ENCODE measurements at regions not wholly inside any gene's neighbourhood (a gene's known extent, or its start where the extent isn't known, plus 50 kb on each side); places are given as distances from the start of the nearest gene placed in this dataset.

DNA sequence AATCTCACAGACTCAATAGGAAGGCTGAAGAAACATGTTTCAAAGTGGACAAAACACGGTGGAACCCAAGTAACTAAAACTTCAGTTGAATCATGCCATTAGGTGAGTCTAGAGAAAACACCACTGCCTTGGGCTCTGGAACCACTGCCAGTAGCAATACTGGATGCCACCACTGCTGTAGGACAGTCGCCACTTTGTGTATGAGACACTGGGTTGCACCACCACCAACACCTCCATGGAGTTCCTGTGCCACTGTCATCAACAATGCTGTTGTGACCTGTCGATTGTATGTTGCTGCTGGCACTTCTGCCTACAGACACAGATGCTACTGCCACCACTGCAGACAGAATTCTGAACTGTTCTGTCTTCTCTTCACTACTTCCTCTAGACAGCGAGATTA lies 686.7 kb downstream of the METTL4 start:
- no peak for DNase-seq

DNA sequence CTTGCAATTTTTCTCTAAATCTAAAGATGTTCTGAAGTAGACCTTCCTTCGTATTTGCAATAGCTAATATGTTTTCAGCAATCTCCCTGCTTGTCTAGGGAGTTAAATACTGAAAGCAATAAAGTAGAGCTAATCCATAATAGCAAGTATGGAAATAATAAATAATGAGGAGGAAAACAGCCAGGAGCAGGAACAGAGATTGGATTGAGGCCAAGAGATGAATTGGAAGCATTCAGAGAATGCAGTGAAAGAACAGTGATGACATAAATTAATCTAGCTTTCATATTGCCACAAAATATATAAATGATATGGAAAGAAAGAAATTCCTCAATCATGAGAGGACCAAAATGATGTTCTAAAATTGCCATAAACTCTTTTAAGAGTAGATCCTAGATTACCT lies 679.7 kb downstream of the METTL4 start:
- no peak for DNase-seq

DNA sequence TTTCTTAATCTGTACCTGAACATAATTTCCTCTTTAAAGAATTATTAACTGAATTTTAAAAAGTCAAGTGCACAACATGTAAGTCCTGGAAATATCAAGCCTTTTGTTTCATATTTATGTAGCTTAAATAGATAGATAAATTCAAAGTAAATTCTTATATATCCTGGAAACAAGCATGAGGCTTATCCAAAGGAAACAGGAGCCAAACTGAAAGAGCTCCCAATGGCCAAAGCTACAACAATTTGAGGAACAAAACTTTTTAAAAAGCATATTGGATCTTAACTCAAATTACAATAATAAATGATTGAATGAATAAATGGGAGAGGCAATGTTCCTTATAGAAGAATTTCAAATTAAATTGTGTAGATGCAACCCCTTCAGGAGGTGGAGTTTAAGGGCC lies 679.1 kb downstream of the METTL4 start:
- no peak for DNase-seq

DNA sequence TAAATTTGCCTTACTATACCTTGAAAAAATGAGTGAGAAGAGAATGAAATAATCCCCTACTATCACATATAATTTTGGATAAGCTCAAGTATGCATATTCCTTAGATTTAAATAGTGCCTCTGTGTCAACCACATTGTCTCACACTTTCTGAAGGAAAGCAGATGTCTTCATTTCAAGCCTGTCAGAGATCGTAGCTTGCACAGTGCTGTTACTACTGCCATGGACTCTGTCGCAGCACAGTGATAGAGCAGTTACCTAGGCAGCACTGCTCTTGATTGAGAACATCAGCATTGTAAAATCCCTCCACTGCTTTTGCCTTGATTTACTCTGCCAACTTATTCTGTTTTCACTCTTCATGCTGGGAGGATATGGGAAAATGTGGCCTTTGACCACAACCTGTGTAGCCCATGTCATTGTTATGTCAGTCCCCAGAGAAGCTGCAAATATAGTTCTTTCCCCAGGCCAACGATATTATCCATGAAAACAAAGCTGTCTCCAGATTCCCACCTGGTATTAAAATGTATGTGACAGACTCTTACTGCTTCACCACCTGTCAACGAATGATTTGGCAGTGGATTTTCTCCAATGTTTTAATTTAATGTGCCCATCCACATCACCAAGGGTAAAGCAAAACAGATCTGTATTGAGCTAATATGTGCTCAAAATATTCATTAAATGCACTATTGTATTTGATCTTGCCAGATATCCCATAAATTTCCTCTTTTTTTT lies 675.7 kb downstream of the METTL4 start:
- DNase-seq, result no peak

DNA sequence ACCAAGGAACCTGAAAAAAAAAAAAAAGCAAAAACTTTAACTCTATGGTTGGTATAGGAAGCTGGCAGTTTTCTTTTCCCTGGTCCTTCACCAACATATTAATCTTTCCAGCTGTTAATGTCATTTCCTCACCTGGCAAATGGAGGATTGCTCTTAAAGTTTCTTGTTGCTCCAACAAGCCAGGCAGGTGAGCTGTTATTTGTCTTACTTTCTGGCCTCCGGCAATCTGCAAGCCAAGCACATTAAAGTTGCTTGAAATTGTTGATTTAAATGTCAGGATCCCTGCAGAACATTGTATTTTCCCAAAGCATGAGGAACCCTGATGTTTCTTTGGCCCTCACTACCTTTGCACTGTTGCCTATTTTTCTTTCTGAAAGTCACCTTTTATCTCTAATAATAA lies 664.9 kb downstream of the METTL4 start:
- no peak for DNase-seq

DNA sequence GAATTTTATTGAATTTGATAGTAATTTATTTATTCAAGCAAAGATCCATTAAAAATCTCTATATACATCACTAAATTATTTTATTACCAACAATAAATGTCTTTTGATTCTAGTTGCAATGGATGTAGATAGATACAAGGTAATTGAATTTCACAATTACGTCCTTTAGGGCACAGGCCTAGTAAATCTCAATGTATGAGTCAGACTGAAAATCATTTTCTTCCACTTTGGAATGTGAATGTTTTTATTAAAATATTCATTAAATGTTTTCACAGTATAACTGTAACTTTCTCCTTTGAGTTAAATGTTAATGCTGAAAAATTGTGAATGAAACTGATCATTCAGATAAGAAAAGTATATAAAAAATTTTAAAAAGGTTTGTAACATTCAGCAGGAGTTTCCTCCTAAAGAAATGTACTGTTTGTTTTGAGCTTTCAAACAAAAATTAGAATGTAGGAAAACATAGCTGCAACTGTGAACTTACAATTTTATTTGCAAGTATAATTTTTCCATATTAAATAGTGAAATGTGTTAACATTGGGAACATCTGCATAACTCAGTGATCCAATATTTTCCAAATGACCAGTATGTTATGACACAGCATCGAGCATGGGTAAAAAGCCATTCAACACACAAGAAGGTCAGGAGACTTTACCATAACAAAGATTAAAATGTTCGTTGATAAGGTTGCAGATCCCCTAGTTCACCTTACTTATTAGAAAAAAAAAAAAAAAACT lies 663.7 kb downstream of the METTL4 start:
- no peak for DNase-seq

DNA sequence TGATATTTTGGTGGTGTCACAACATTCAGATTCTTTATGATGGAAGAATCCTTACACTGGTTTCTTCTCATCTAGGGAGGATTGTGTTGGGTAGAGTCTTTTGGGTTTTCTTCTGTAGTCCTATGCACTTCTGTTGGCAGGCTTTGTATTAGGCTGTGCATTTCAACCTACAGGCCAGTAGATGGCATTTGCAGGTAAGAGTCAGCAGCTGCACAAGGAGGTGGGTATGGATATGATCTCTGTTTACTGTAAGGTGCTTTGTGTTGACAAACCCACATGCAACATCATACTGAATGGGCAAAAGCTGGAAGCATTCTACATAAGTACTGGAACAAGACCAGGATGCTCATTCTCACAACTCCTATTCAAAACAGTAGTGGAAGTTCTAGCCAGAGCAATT lies 656.8 kb downstream of the METTL4 start:
- no peak for DNase-seq

DNA sequence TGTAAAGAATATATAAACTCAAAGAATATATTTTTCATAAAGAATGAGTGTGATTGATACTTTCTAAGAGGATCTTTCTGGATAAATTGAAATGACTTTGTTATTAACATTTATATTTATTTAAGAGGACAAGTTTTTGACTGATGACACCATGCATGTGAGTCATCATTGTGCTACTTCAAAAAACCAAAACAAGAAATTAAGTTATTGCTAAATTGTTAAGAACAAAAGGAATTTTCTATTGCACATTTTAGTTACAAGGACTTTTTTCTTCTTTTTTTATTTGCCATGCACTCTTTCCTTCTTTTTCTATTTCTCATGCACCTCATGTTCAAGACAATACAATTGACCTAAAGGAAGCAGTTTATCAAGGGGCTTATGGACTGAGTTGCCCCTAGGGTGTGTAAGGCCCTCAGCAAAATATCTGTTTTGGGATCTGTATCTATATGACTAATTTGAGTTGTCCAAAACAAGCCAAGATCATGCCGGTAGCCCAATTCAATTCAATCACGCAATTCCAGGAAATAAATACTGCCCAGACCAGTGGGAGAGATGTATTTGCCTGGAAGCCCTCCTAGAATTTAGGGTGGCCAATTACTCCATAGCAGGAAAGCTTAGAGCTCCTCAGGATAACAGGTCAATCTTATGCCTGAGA lies 654.3 kb downstream of the METTL4 start:
- DNase-seq, result no peak

DNA sequence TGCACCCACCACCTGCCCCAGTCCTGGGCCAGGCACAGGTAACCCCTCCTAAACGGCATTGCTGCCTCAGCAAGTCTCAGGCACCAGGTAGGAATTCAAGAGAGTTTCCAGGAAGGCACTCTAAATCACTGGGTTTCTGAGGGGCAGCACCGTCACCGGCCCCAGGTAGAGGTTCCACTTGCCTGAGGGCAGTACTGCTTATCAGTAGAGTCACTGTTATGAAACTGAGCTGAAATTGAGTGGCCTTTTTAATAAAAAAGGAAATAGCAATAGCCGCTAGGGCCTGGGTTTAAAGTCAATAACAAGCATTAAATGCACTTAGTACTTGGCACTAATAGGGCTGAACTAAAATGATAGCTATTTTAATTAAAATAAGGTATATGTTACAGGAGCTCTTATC lies 653.7 kb downstream of the METTL4 start:
- no peak for DNase-seq

DNA sequence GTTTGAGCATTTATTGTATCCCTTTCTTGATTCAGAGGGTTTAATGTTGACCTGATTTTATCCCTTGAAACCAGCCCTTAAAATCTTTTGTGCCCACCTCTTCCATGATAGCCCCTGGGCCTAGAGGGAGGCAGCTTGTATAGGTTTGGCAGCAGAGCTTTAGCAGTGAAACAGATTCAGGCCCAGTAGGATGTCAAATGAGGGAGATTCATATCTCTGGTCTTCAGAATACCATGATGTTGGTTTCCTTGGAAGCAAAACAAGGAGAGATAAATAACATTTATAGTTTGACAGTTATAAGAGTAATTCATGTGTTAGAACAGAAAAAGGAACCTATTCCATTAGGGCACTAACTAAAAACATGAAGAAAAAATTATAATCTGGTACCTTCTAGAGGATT lies 649.2 kb downstream of the METTL4 start:
- no peak for DNase-seq

DNA sequence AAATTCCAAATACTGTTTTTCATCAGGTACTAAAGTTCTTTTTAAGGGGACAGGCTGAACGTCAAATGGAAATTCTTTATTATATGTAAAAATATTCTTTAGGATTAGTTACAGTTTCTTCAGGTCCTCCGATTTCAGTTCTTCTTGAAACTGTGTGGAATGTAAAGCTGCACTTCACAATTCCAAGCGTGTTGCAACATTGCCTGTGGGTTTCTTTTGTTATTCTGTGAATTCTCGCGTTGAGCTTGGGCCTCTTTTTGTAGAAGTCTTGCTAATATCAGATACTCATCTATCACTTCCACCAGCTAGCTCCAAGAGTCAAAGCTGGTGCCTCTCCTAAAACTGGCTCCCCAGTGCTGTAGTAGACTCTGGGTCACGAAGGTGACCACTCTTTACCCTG lies 642.6 kb downstream of the METTL4 start:
- DNase-seq, result no peak

DNA sequence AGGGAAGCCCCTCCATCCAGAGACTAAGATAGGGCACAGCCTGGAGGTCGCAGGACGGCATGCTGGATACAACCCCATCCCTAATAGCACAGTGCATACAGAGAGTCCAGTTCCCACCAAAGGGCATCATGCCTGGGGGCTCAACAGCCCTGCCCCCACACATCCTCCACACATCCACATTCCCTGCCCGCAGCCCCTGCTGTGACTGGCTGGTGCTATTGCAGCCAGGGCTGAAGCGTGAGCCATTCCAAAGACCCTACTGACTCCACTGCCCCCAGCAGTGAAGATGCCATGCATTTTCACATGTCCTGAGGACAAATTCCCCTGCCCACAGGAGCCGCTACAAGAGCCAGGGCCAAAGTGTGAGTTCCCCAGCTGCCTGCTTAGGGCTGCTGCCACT lies 641.6 kb downstream of the METTL4 start:
- DNase-seq, result no peak

DNA sequence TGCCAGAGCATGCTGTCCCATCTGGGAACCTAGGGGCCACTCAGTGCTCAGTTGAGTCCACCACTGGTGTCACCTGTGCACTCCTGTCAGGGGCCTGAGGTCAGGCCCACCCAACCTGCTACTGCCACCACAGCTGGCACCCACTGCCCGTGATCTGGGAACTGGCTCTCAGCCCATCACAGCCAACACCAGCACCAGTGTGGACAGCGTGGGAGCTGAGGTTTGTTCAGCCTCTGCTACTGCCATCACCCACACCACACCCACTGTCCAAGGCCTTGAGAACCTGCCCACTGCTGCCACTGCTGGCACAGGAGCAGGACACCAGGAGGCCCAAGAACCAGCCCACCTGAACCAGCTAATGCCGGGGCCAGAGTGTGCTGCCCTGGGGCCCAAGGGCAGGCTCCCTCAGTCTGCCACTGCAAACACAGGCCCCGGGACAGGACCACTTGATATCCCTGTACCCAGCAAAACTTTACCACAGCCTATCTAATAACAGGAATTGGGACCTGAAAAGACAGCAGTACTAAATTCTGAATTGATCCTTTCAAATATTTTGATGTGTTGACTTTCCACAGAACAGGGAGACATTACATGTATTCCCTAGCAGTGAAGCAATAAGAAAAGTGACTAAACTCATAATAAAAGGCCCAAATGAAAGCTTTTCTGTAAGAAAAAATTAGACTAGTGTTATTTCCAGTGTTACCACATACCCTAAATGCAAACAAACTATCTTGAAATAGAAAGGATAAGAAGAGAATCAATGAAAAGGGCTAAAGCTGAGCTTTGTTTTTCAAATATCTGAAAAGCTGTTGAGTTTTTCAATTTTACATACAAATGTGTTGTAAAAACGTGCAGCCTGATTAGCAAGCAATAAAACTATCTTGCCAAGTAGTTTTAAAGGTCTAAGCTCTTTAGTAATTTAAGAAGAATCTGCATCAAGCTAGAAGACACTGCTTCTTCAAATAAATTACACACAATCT lies 640.7 kb downstream of the METTL4 start:
- no peak for DNase-seq

DNA sequence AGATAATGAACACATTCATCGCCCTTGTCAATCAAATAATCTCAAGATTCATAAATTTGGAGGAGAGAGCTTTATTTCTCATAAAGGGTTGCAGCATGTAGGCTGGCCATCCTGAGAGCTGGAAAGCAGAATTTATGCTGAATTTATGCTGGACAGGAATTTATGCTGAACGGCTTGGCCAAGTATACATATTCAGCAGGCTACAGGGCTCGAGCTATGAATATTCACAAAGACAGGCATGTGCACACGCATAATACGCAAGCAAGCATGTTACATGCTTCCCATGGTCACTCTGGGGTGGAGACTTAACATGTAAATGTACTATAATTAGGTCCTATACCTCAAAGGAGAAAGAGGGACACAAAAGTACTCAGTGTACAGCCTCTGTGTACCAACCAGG lies 618.8 kb downstream of the METTL4 start:
- DNase-seq, result no peak

DNA sequence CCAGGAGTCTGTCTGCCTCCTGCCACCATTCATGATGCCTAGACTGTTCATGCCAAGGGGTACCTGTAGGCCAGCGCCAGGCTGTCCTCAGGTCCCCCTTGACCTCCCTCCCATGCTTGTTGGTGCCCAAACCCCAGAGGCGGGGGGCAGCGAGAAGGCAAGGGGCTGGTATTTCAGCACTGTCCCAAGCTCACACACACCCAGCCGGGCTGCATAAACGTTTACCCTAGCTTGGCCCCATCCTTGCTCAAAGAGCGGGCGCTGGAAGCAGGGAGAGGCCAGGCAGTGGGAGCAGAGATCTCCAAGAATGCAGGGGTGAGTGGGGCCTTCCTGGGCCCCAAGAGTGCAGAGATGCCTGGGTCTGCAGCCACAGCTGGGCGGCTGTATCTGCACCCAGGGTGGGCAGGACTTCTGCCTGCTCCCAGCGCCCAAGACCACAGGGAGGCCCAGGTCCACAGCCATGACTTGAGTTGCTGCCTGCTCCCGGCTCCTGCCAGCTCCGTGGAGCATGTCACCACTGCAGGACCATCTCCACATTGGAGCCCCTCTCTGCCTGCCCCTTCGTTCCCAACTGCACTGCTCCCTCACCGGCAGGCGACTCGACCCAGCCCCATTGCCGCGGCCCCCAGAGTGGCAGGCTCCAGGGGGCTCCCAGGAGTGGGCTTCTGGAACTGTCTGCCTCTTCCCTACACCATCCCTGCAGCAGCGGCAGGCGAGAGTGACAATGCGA lies 616.6 kb downstream of the METTL4 start:
- no peak for DNase-seq

DNA sequence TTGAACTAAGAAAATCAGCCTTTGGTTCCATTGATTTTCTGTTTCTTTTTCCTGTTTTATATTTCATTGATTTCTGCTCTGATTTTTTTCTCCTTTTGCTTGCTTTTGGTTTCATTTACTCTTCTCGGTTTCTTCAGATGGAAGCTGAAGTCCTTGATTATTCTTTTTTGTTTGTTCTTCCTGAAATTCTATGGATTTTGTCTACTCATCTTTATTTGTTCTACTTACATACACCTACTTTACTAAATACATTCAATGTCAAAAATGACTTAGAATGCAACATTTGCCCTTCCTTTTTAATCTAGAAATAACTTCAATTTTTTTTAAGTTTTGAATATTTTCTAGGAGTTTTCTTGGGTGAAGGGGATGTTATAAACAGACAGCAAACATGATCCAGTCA lies 612.5 kb downstream of the METTL4 start:
- no peak for DNase-seq

DNA sequence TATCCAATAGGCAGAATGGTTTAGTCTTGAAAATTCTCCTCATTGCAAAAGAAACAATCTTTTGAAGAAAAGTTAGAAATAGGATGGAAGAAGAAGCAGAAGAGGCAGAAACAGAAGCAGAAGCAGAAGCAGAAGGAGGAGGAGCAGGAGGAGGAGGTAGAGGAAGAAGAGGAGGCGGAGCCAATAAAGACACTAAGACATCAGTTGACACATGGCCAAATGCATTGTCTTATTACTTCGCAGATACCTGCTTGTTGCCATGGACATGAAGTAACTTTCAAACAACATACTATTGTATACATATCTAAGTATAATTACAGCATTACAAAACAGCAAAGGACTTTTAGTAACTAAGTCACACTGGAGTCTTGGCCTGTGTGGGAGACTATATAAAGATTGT lies 606.3 kb downstream of the METTL4 start:
- no peak for DNase-seq

DNA sequence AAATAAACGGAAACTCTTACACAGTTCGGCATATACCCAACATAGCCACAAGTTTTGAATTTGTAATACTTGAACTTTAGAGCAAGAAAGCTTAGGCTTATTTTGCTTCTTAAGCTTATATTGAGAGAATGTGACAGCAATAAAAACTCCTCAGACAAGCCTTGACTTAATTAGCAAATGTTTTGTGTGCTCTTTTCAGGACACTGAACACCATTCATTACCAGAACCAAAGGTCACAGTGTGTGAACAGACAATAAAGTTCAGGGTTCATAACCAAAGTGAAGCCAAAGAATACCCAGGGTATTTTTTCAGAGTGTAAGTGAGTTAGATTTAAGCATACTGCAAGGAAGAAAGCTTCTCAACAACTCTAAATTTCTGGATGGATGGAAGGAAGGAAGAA lies 605.8 kb downstream of the METTL4 start:
- DNase-seq, result no peak

DNA sequence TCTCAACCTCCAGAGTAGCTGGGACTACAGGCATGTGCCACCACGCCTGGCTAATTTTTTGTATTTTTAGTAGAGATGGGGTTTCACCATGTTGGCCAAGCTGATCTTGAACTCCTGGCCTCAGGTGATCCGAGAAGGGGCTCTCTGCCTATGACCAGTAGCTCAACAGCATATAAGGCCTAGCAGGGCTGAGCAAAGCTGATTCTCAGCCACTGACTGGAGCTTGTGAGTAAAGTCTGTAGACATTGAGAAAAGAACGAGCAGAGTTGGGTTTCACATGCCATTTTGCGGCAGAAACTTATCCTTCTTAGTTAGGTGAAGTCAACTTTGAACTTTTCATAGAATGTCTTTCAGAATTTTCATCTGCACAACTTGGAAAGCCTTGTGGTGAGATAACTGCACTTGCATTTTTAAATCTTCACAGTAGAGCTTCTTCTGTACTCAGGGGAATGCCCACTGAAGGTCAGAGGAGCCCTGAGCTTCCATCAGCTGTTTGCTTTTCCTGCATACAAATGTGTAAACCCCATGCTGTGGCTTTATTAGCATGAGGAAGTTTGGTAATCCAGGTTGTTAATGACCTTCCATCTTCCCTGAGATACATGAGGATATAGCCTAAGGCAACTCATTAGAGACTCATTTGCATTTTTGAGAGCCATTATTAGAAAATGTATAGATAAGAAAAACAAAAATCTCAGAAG lies 602.4 kb downstream of the METTL4 start:
- DNase-seq, result no peak

DNA sequence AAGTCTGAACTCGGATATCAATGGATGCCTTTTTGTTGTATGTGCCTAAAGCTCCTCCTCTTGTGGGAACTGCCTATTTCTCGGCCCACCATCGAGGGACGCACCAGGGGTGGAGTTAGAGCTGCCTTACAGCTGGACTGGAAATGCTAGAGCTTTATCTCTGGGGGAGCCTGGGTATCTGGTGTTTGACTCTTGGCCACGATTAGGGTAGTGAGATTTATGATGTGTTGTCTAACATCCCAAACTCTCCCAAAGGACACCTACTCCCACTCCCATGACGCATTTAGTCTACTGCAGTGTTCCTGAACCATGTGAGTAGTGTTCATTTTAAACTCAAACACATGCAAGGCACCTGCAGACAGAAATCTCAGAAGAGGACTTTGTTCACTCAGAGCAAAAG lies 594.8 kb downstream of the METTL4 start:
- DNase-seq, result no peak

DNA sequence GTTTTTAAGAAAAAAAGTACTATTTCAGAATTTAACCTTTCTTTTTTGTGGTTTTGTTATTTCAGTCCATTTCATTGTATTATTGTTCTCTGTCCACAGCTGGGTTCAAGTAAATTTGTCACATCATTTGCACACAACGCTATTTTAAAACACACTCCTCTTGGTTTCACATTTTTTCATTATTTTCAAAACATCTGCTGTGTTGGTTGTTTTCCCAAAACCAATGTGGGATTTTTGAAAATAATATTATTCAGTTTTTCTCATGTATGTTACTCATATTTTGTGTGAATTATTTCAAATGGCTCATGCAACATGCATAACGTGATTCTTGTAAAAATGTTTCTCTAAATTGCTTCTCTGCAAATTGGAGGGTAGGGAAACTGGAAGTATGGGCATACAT lies 589.2 kb downstream of the METTL4 start:
- no peak for DNase-seq

All from NCI-H1092 (cell line).